Endothelial cell of umbilical vein (primary cell): ENCODE measurements at regions not wholly inside any gene's neighbourhood (a gene's known extent, or its start where the extent isn't known, plus 50 kb on each side); places are given as distances from the start of the nearest gene placed in this dataset.

ENCODE experiments used
- BruUV-seq: library from RNA; stranded (reverse); fragments of 400-500 nt; replicated peaks from 2 replicates; lab custom pipeline; 2021; lab: Mats Ljungman, UMichigan
- CTCF ChIA-PET: fragments of 300-600, 350-600 bp; sonication (Branson Sonifier 250); formaldehyde crosslinking; loops from one replicate; lab custom pipeline; 2021; ENCODE audit warnings: antibody characterized with exemption, inconsistent platforms; lab: Charles Lee
- POLR2A ChIA-PET: fragments of 300-600, 350-600 bp; sonication (Branson Sonifier 250); formaldehyde crosslinking; loops from one replicate; lab custom pipeline; 2021; ENCODE audit warnings: antibody characterized with exemption, inconsistent platforms; lab: Charles Lee
- DNase-seq: peaks from one replicate; pipeline ENCODE4 v3.0.0-alpha.2; 2011; ENCODE audit warnings: low read depth, low spot score
- FAIRE-seq: peaks from 2 replicates; lab custom pipeline; 2011; peaks lifted over from hg19 to GRCh38; lab: Jason Lieb, UNC
- H2AFZ ChIP-seq: 2 replicates; pipeline ENCODE4 v1.6.0; 2012; ENCODE audit warnings: low read depth, low read length, control low read depth, inconsistent platforms
- H3K27ac ChIP-seq: 2 replicates; pipeline ENCODE4 v1.5.1; 2011; ENCODE audit warnings: low read depth, mild to moderate bottlenecking, control low read depth, low read length, moderate library complexity; ENCODE audit not compliant: insufficient read depth
- H3K27me3 ChIP-seq, 2 experiments: 2 replicates each; pipeline versions ENCODE4 v1.6.0 to v1.6.1; 2011; ENCODE audit warnings: low read length in 2 of 2, mixed read lengths in 1 of 2; ENCODE audit not compliant: control insufficient read depth in 2 of 2, insufficient read depth in 2 of 2
- H3K36me3 ChIP-seq, 2 experiments: 2 replicates in 1 of 2; 3 replicates in 1 of 2; pipeline ENCODE4 v1.5.1; 2011; ENCODE audit warnings: low read length in 2 of 2, mild to moderate bottlenecking in 1 of 2, moderate library complexity in 1 of 2; ENCODE audit not compliant: control insufficient read depth in 2 of 2, insufficient read depth in 2 of 2; ENCODE audit errors: extremely low read depth in 1 of 2
- H3K4me1 ChIP-seq: 3 replicates; pipeline ENCODE4 v1.5.1; 2011; ENCODE audit warnings: mild to moderate bottlenecking, low read length; ENCODE audit not compliant: control insufficient read depth, insufficient read depth; ENCODE audit errors: extremely low read depth
- H3K4me2 ChIP-seq: 2 replicates; pipeline ENCODE4 v1.6.1; 2011; ENCODE audit warnings: low read length, control low read depth, mixed read lengths; ENCODE audit not compliant: insufficient read depth
- H3K4me3 ChIP-seq, 3 experiments: fragments of 200-600 bp in 1 of 3; sonication (generic), shearing (Covaris generic) in 1 of 3; replicated peaks in 1 of 3; 2 replicates each; pipeline ENCODE4 v1.5.1; 2011 to 2016; ENCODE audit warnings: control low read depth in 3 of 3, low read length in 3 of 3, mild to moderate bottlenecking in 2 of 3, inconsistent platforms in 1 of 3, low read depth in 1 of 3, moderate library complexity in 1 of 3; ENCODE audit not compliant: insufficient read depth in 1 of 3
- H3K79me2 ChIP-seq: 2 replicates; pipeline ENCODE4 v1.6.0; 2012; ENCODE audit warnings: low read length, inconsistent platforms; ENCODE audit not compliant: control insufficient read depth, insufficient read depth
- H3K9ac ChIP-seq: replicated peaks from 2 replicates; pipeline ENCODE3; 2011; ENCODE audit warnings: low read length, control low read depth; ENCODE audit not compliant: insufficient read depth; ENCODE audit errors: extremely low read depth
- H3K9me1 ChIP-seq: replicated peaks from 3 replicates; pipeline ENCODE4 v1.6.0; 2011; ENCODE audit warnings: mild to moderate bottlenecking, low read length; ENCODE audit not compliant: control insufficient read depth, insufficient read depth; ENCODE audit errors: extremely low read depth
- H3K9me3 ChIP-seq: replicated peaks from 2 replicates; pipeline ENCODE4 v1.5.1; 2012; ENCODE audit warnings: low read length, inconsistent platforms; ENCODE audit not compliant: control insufficient read depth, insufficient read depth
- H4K20me1 ChIP-seq: replicated peaks from 2 replicates; pipeline ENCODE3; 2011; ENCODE audit warnings: mild to moderate bottlenecking, low read length; ENCODE audit not compliant: control insufficient read depth, insufficient read depth; ENCODE audit errors: extremely low read depth
- CTCF ChIP-seq, 2 donors: IDR thresholded peaks; 1 replicate in 1 of 2; 2 replicates in 1 of 2; pipeline ENCODE4 v1.5.1; 2011; ENCODE audit warnings: low read length in 2 of 2, mild to moderate bottlenecking in 2 of 2, moderate library complexity in 2 of 2, control low read depth in 1 of 2, inconsistent platforms in 1 of 2, low read depth in 1 of 2; ENCODE audit not compliant: insufficient read depth in 1 of 2; ENCODE audit errors: extremely low read depth in 1 of 2
- EZH2 ChIP-seq: IDR thresholded peaks from 2 replicates; pipeline ENCODE4 v1.6.1; 2012; ENCODE audit warnings: borderline replicate concordance, low read depth, mild to moderate bottlenecking, moderate library complexity, low read length, inconsistent platforms; ENCODE audit not compliant: severe bottlenecking
- FOS ChIP-seq: IDR thresholded peaks from 2 replicates; pipeline ENCODE4 v1.6.1; 2011; ENCODE audit warnings: mild to moderate bottlenecking, low read length, moderate library complexity, borderline replicate concordance; ENCODE audit not compliant: insufficient read depth
- GATA2 ChIP-seq: IDR thresholded peaks from 2 replicates; pipeline ENCODE4 v1.7.0; 2011; ENCODE audit warnings: low read depth, mild to moderate bottlenecking, moderate library complexity, mixed read lengths, low read length; ENCODE audit not compliant: insufficient read length, insufficient read depth
- JUN ChIP-seq: IDR thresholded peaks from 2 replicates; pipeline ENCODE4 v1.6.1; 2011; ENCODE audit warnings: borderline replicate concordance, low read depth; ENCODE audit not compliant: insufficient read length, insufficient read depth
- MAX ChIP-seq: IDR thresholded peaks from 2 replicates; pipeline ENCODE4 v1.6.1; 2011; ENCODE audit not compliant: insufficient read depth, insufficient read length
- MYC ChIP-seq: IDR thresholded peaks from one replicate; pipeline ENCODE4 v1.6.1; 2011; ENCODE audit warnings: mild to moderate bottlenecking, low read depth, low read length
- POLR2A ChIP-seq: IDR thresholded peaks from 2 replicates; pipeline ENCODE4 v1.6.1; 2012; ENCODE audit warnings: low read depth, mild to moderate bottlenecking, control low read depth, low read length
- POLR2AphosphoS5 ChIP-seq: IDR thresholded peaks from 2 replicates; pipeline ENCODE4 v1.6.1; 2012; ENCODE audit warnings: low read depth, mild to moderate bottlenecking, control low read depth, low read length, moderate library complexity; ENCODE audit not compliant: insufficient read depth
- dilution Hi-C: fragments of 300-500 bp; cut with MboI; formaldehyde crosslinking; loops from one replicate; pipeline ENCODE4 v1.15.0; 2019; ENCODE audit warnings: low sequenced_read_pairs; ENCODE audit not compliant: extremely low pct_ligation_motif_present
- intact Hi-C: fragments of 100-400 bp; cut with micrococcal nuclease; formaldehyde crosslinking; loops from one replicate; pipeline ENCODE4 v1.10.0; 2022

- Histone ChIP-seq H3K27ac (no peak overlapping the region), H3K27me3 (peaks cover 0 to 4% of the 10 kb centered on the region in 2 experiments), H3K36me3 (no peaks in the 10 kb centered on the region), H3K79me2 (no peaks in the 10 kb centered on the region), H3K9me3 (no peaks in the 10 kb centered on the region), H3K4me3 (no peak overlapping the region), H3K4me2 (no peak overlapping the region), H2AFZ (no peak overlapping the region), H3K4me1 (no peaks in the 10 kb centered on the region), H4K20me1 (no peaks in the 10 kb centered on the region), H3K9ac (no peak overlapping the region), H3K9me1 (no peaks in the 10 kb centered on the region)
- DNase-seq (no peak), FAIRE-seq (no peak)
- intact Hi-C loops, result no loop called here
- TF ChIP-seq MYC (no peak), JUN (no peak), FOS (no peak)
- POLR2A ChIA-PET, result no interaction called here
- CTCF ChIA-PET, result no interaction called here
- no TSS peak for BruUV-seq
- dilution Hi-C loops, result no loop called here
These were observed 81.2 kb downstream of the ZNF621 start for GRCh38 chr3:40605960-40606359.

GRCh38 chr3:40608091-40608490 lies 83.3 kb downstream of the ZNF621 start:
- no peak overlapping the region for H3K4me3 ChIP-seq
- DNase-seq (no peak), FAIRE-seq (no peak)
- no peak overlapping the region for H3K27ac ChIP-seq
- H3K9me3 ChIP-seq, result no peaks in the 10 kb centered on the region
- H3K9ac ChIP-seq, result no peak overlapping the region
- POLR2A ChIA-PET, result no interaction called here
- intact Hi-C loops (no loop called here), dilution Hi-C loops (no loop called here)
- no peaks in the 10 kb centered on the region for H3K36me3 ChIP-seq
- H3K79me2 ChIP-seq, result no peaks in the 10 kb centered on the region
- no peaks in the 10 kb centered on the region for H3K4me1 ChIP-seq
- no peaks in the 10 kb centered on the region for H4K20me1 ChIP-seq
- H2AFZ ChIP-seq, result no peak overlapping the region
- no TSS peak for BruUV-seq
- CTCF ChIA-PET, result interaction anchor here (1.0 kb wide), 2 partner anchors 10 to 27 kb away, joined by 3 to 5 read pairs; no protein-coding TSS in a partner anchor
- no peak for TF ChIP-seq JUN
- no peak for TF ChIP-seq MAX
- no peak for TF ChIP-seq MYC
- TF ChIP-seq POLR2A, result no peak
- no peak for TF ChIP-seq GATA2
- no peak for TF ChIP-seq FOS
- no peak for TF ChIP-seq POLR2AphosphoS5
- no peak for TF ChIP-seq CTCF (IDR thresholded peaks at IDR 0.05; ENCODE audit: extremely low read depth in 1 of 2, insufficient read depth in 1 of 2, low read depth in 1 of 2, low read length in 2 of 2)
- no peak for TF ChIP-seq EZH2
- no peaks in the 10 kb centered on the region for H3K27me3 ChIP-seq
- no peaks in the 10 kb centered on the region for H3K9me1 ChIP-seq
- H3K4me2 ChIP-seq, result no peak overlapping the region
